ENCODE measurements at regions not wholly inside any gene's neighbourhood (a gene's known extent, or its start where the extent isn't known, plus 50 kb on each side); places are given as distances from the start of the nearest gene placed in this dataset.

- TF ChIP-seq CEBPG (CRISPR knock-in tag; IDR thresholded peaks at IDR 0.05) (no peak), CEBPG (tag; conservative IDR thresholded peaks at IDR 0.05 in 1 of 2, IDR thresholded peaks at IDR 0.05 in 1 of 2) (no peak), RNF2 (IDR thresholded peaks at IDR 0.05) (no peak), YY1 (IDR thresholded peaks at IDR 0.05; ENCODE audit: borderline replicate concordance in 1 of 3, control insufficient read depth in 1 of 3, extremely low read depth in 1 of 3, insufficient read depth in 3 of 3, insufficient read length in 1 of 3, insufficient replicate concordance in 2 of 3, low read depth in 1 of 3, low read length in 2 of 3) (peak in 1 of 3 experiments; percentile 27), TCF15 (CRISPR knock-in tag; IDR thresholded peaks at IDR 0.05) (no peak), KLF13 (tag; IDR thresholded peaks at IDR 0.05; ENCODE audit: borderline replicate concordance, low read depth) (no peak), NFATC3 (IDR thresholded peaks at IDR 0.05) (no peak), ZNF668 (CRISPR knock-in tag; IDR thresholded peaks at IDR 0.05) (no peak)
Observed at GRCh38 chr13:40130871-40131636, 475.6 kb downstream of the COG6 start (continued).

- H3K4me3 ChIP-seq = no peak overlapping the region
- FAIRE-seq (no peak), ATAC-seq (no peak), DNase-seq (ENCODE audit: extremely low read depth in 1 of 4, low spot score in 3 of 4) (no peak)
- ChIA-PET CTCF (ENCODE audit: low intra/inter-chr PET ratio) (no interaction called here), POLR2A (no interaction called here)
- no peaks in the 10 kb centered on the region for H3K36me3 ChIP-seq (ENCODE audit: control insufficient read depth, insufficient read depth, low read length)
- TF ChIP-seq MCM7 (IDR thresholded peaks at IDR 0.05) (no peak), NFIC (IDR thresholded peaks at IDR 0.05) (no peak)
- H3K9me3 ChIP-seq (replicated peaks; ENCODE audit: control insufficient read depth, insufficient read depth, low read depth, low read length) = no peaks in the 10 kb centered on the region
- H3K27me3 ChIP-seq (ENCODE audit: control insufficient read depth in 2 of 2, insufficient read depth in 2 of 2, low read length in 2 of 2) = peaks cover 0 to 3% of the 10 kb centered on the region in 2 experiments; a peak in 1 of 5 replicates
- in situ Hi-C loops (cut with MboI) = no loop called here
- BruUV-seq (replicated peaks) = no TSS peak
- no peaks in the 10 kb centered on the region for H3K9me1 ChIP-seq (ENCODE audit: control insufficient read depth, insufficient read depth, low read length)
- H3K79me2 ChIP-seq (ENCODE audit: control insufficient read depth, insufficient read depth, low read length) = no peaks in the 10 kb centered on the region
- H3K9ac ChIP-seq (ENCODE audit: insufficient read depth in 1 of 2, low read depth in 2 of 2, low read length in 2 of 2) = no peak overlapping the region
- no peaks in the 10 kb centered on the region for H4K20me1 ChIP-seq (replicated peaks; ENCODE audit: control insufficient read depth, insufficient read depth, low read length)
- H2AFZ ChIP-seq (ENCODE audit: low read depth, low read length) = no peak overlapping the region
- intact Hi-C loops (cut with micrococcal nuclease) = no loop called here
- WGBS (ENCODE audit: insufficient coverage, low coverage, missing lambda C conversion rate) = 0% methylated on average over 2 of the region's 3 CpGs
- no peak overlapping the region for H3K27ac ChIP-seq (ENCODE audit: extremely low read depth, low read depth, low read length)
- no peak overlapping the region for H3K4me2 ChIP-seq (ENCODE audit: insufficient read depth, low read length)
- H3K4me1 ChIP-seq (replicated peaks in 1 of 2; ENCODE audit: control insufficient read depth in 2 of 2, insufficient read depth in 2 of 2, low read length in 2 of 2) = no peaks in the 10 kb centered on the region
Observed at GRCh38 chr13:40132249-40132648, 476.8 kb downstream of the COG6 start.
